Chondrocyte (in vitro differentiated cells): ENCODE measurements at regions not wholly inside any gene's neighbourhood (a gene's known extent, or its start where the extent isn't known, plus 50 kb on each side); places are given as distances from the start of the nearest gene placed in this dataset.

Experiments
- DNase-seq: peaks from one replicate; pipeline ENCODE4 v3.0.0; 2021; ENCODE audit warnings: mixed read lengths, low spot score
- H3K27ac Mint-ChIP-seq: one replicate; pipeline ENCODE4 v1.8.0; 2021; ENCODE audit warnings: mild to moderate bottlenecking, moderate library complexity, mixed read lengths; ENCODE audit not compliant: unreplicated experiment
- H3K27me3 Mint-ChIP-seq: 2 replicates; pipeline ENCODE4 v1.8.0; 2021; ENCODE audit warnings: low read depth, mixed read lengths
- H3K36me3 Mint-ChIP-seq: 2 replicates; pipeline ENCODE4 v1.8.0; 2021; ENCODE audit warnings: low read depth, mixed read lengths
- H3K4me1 Mint-ChIP-seq: 2 replicates; pipeline ENCODE4 v1.8.0; 2021; ENCODE audit warnings: low read depth, mild to moderate bottlenecking, mixed read lengths
- H3K4me3 Mint-ChIP-seq: one replicate; pipeline ENCODE4 v1.8.0; 2021; ENCODE audit warnings: mild to moderate bottlenecking, moderate library complexity, mixed read lengths; ENCODE audit not compliant: unreplicated experiment
- H3K9me3 Mint-ChIP-seq: 2 replicates; pipeline ENCODE4 v1.8.0; 2021; ENCODE audit warnings: low read depth, mixed read lengths
- CTCF ChIP-seq: fragments of 200-600 bp; sonication (generic); IDR thresholded peaks from 2 replicates; pipeline ENCODE4 v1.5.0; 2021; ENCODE audit warnings: antibody characterized with exemption, mild to moderate bottlenecking, moderate library complexity

- Mint-ChIP-seq H3K4me1 (no peaks in the 10 kb centered on the region), H3K36me3 (no peaks in the 10 kb centered on the region), H3K27me3 (peaks cover 2% of the 10 kb centered on the region), H3K27ac (no peak overlapping the region), H3K9me3 (no peaks in the 10 kb centered on the region), H3K4me3 (no peak overlapping the region)
- no peak for TF ChIP-seq CTCF
- DNase-seq, result no peak
Observed at GRCh38 chr15:91664224-91664836, 189.2 kb upstream of the SLCO3A1 start.

- H3K4me1 Mint-ChIP-seq, result no peaks in the 10 kb centered on the region
- H3K4me3 Mint-ChIP-seq, result no peak overlapping the region
- no peaks in the 10 kb centered on the region for H3K36me3 Mint-ChIP-seq
- no peak for DNase-seq
- no peaks in the 10 kb centered on the region for H3K9me3 Mint-ChIP-seq
- H3K27me3 Mint-ChIP-seq, result peaks cover 2% of the 10 kb centered on the region
- TF ChIP-seq CTCF, result no peak
- no peak overlapping the region for H3K27ac Mint-ChIP-seq
Observed at GRCh38 chr15:91665212-91665611, 188.3 kb upstream of the SLCO3A1 start.

DNA sequence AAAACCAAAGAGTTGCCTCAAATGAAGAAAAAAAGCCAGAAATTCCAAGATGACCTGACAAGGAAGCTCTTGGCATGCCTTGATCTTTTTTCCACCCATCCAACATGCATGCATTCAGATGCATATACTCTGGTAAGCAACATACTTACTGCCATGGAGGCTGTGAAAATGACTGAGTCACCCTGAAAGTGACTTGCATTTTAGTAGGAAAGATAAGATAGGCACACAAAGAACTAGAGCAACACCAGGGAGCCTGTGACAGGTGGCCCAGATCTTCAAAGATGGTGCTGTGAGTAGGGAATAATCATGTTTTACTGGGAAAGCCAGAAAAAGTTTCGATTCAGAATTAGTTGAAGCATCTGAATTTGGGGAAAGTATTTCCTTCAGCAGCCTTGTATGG, 185.1 kb upstream of the SLCO3A1 start:
- Mint-ChIP-seq H3K4me3 (no peak overlapping the region), H3K27me3 (peaks cover 2% of the 10 kb centered on the region), H3K9me3 (no peaks in the 10 kb centered on the region), H3K36me3 (no peaks in the 10 kb centered on the region), H3K27ac (no peak overlapping the region), H3K4me1 (no peaks in the 10 kb centered on the region)
- DNase-seq, result no peak
- TF ChIP-seq CTCF, result no peak

GRCh38 chr15:91670108-91670507, 183.4 kb upstream of the SLCO3A1 start:
- H3K27ac Mint-ChIP-seq, result no peak overlapping the region
- H3K9me3 Mint-ChIP-seq, result peaks cover 7% of the 10 kb centered on the region
- H3K27me3 Mint-ChIP-seq, result peaks cover 2% of the 10 kb centered on the region
- no peaks in the 10 kb centered on the region for H3K36me3 Mint-ChIP-seq
- TF ChIP-seq CTCF, result no peak
- no peak overlapping the region for H3K4me3 Mint-ChIP-seq
- no peak for DNase-seq
- no peaks in the 10 kb centered on the region for H3K4me1 Mint-ChIP-seq

DNA sequence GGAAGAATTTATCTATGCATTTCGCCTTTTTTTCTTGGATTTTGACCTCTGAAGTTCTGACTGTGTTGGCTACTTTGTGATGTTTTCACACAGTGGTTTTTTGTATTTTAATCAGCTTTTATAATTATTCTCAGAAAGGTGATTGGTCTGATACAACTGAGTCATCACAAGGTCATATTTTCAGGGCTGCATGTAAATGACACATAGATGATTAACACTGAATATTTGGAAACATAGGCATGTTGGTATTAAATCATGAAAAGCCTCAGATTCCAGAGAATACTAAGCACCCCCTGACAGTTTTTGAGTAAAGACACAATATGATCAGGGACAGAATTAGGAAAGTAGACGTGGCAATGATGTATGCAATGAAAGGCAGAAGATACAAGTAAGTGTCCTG, 175.5 kb upstream of the SLCO3A1 start:
- Mint-ChIP-seq H3K27me3 (no peaks in the 10 kb centered on the region), H3K36me3 (no peaks in the 10 kb centered on the region), H3K27ac (no peak overlapping the region), H3K9me3 (peaks cover 7% of the 10 kb centered on the region), H3K4me1 (no peaks in the 10 kb centered on the region), H3K4me3 (no peak overlapping the region)
- no peak for DNase-seq
- no peak for TF ChIP-seq CTCF
